Endometrium (tissue), 2 donors: ENCODE measurements at regions not wholly inside any gene's neighbourhood (a gene's known extent, or its start where the extent isn't known, plus 50 kb on each side); places are given as distances from the start of the nearest gene placed in this dataset.

Source experiments
- FAIRE-seq: peaks from 2 replicates; lab custom pipeline; 2012; peaks lifted over from hg19 to GRCh38; lab: Jason Lieb, UNC
- donor health status: control.
- donor health status: control.

- FAIRE-seq: no peak
Measured at GRCh38 chr11:95692526-95693260, 96.9 kb downstream of the FAM76B start.

DNA sequence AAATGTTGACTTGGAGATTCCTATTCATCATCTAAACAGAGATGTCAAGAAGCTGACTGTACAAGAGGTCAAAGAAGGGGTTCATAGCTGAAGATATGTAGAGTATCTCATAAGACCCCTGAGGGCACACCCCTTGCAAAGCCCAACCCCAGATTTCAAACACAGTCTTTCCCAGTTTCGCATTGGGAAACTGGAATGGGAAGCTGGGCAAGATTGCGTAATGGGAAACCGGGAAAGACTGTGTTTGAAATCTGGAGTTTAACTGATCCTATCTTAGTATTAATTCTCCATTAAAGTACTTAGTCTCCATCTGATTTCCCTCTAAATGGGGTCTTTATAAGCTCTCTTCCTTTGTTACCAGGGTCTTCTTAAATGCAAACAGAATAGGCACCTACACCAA is 99.5 kb downstream of the FAM76B start:
- FAIRE-seq: no peak

DNA sequence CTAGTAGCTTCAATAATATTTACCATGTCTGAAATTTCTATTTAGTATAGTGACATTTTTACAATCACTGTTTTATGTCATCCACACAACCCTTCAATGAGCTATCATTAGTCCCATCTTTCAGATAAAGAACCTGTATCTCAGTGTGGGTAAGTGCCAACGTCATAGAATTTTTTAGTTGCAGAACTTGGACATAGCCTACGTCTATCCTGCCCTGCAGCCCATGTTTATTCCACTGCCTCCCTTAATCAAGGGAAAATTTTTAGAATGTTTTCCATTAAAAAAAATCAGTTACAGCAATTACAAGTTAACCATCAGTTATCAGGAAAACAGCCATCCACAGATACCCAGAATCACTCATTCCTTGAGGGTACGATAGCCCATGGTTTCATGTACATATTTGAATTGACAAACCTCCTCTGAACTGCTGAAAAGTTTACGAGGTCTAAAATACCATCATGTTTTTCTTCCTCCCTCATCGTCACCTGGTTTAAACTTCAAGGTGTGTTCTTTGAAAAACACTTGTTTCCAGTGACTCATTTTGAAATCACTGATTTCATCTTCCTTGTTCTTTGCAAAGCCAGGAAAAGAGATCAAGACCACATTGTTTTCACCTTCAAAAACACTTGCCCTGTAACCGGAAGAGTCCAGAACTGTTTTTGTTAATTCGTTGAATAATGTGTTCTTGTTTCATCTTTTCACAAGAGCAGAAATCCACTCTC is 100.9 kb downstream of the FAM76B start:
- no peak for FAIRE-seq

DNA sequence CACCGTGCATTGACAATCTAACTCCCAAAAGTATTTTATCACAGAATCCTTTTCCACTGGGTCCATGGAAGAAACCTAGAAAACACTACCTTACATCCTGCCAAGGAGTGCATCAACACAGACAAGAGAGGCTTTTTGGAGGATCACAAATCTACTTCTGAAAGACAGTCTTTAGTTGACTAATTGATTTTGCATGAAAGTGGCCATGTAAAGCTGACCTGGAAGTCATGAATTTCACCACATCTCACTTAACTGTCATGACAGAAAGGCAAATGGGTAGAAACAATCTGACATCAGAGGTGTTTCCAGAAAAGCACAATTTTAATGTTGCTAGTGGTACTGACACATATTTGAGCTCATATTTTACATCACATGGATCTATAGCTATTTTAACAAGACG is 101.6 kb downstream of the FAM76B start:
- FAIRE-seq: no peak

- FAIRE-seq: no peak
Measured at GRCh38 chr11:95686265-95686664, 103.3 kb downstream of the FAM76B start.

GRCh38 chr11:95684701-95685100 is 104.9 kb downstream of the FAM76B start:
- no peak for FAIRE-seq

DNA sequence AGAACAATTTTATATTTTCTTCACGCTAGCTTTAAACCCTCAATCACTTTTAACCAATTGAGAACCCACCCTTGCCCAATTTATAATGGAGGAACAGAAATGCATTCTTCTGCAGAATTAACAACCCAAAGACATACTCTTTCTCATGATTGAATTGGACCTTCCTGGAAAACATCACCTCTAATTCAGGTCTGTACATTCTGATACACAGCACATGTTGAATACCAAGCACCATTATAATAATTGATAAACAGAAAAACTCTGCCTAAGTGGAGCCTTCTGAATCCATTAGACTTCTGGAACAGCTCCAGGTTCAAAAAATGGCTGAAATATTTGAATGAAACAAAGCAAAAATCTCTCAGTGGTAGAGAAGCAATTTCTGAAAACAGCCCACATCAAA is 105.4 kb downstream of the FAM76B start:
- no peak for FAIRE-seq

DNA sequence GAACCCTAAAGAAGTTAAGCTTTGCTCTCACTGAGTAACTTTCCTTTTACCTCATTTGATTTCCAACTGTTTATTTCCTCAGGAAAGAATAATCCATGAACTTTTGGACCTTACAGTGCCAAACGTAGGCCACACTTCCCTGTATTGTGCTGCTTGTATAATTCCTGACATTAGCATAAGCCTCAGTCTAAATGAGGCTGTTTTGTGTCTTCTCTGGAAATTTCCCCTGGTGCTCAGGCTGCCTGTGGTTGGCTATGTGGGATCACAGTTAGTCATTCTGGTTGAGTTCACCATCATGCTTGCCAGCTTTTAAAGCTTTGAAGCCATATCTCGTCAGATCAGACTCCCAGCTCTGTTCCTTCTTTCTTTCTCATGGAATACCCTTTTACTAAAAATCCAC is 107.0 kb downstream of the FAM76B start:
- no peak for FAIRE-seq

DNA sequence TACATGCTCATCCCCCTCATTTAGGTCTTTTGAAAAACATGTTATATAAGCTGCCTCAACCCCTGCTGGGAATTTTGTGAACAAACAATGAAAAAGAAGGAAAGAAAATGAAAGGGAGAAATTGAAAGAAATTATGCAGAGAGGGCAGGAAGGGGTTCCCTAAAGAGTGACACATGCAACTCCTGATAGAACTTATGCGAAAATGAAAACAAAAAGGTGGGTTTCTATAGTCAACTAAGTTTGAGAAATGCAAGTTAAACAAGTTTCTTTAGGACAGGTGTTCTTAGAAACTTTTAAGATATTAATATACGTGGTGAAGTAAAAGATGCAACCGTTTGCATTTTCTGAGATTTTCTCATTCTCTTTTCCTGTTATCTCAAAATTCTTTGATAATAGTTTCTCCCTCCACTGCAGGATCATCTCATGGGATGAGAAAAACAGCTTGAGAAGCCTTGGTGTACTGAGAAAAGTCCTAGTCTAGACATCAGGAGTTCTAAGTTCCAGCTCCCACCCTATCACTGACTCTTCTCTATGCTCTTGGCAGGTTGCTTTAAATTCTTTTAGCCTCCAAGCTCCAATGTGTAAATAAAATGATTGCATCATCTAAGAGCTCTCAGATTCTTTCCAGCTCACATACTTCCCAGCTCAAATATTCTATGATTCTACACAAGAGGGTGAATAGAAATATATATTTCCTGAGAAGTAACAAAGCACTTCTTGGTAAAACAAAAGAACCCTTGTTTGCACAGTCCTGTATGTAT is 109.2 kb downstream of the FAM76B start:
- peak; percentile 60 for FAIRE-seq

GRCh38 chr11:95678988-95679387 is 110.6 kb downstream of the FAM76B start:
- no peak for FAIRE-seq

GRCh38 chr11:95676308-95676707 is 113.3 kb downstream of the FAM76B start:
- FAIRE-seq: no peak

GRCh38 chr11:95675585-95675984 is 114.0 kb downstream of the FAM76B start:
- no peak for FAIRE-seq

DNA sequence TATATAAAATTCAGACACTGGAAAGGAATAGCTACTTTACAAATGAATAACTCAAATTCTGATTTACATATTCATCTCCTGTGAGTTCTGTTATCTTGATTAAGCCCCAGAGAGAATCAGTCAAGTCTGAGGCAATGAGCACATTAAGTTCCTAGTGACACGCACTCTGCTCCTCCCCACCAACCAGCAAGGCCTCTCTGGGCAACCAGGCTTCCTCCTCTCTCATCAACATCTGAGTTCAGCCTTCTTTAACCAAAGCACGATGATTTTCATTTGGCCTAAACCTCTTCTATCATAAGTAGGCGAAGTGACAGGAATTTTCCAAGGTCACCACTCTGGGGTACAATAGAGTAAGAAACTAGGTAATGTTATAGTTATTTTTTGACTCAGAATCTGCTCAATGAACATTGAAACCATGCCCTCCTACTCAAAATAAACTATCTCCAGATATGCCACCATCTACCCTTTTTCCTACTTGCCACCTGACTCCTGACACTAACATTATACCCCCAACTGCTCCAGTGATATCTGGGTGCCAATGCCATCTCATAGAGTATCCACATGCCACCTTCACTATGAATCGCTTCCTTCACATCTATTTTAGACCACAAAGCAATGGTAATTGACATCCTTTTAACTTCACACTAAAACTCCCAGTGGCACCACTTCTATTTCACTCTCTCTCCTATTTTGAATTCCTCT is 114.8 kb downstream of the FAM76B start:
- FAIRE-seq: no peak

DNA sequence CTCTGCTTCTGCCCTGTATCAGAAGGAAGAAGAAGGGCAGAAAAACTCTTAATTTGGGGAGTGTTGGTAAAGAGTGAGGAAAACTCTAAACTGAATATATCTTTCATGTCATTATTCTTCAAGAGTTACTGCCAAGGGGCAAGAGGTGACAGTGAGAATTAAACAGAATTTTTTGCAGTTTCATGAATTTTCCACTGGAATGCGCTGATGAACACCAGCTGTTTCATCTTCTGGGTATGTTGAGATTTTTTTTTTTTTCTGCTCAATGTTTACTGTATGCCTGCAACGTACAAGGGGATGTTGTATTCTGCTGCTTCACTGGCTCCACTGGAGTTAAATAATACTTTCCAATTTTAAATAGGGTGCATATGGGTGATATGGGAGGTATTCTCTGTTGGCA is 117.8 kb downstream of the FAM76B start:
- peak; percentile 86 for FAIRE-seq

- FAIRE-seq: no peak
Measured at GRCh38 chr11:95668131-95668530, 121.5 kb downstream of the FAM76B start.

DNA sequence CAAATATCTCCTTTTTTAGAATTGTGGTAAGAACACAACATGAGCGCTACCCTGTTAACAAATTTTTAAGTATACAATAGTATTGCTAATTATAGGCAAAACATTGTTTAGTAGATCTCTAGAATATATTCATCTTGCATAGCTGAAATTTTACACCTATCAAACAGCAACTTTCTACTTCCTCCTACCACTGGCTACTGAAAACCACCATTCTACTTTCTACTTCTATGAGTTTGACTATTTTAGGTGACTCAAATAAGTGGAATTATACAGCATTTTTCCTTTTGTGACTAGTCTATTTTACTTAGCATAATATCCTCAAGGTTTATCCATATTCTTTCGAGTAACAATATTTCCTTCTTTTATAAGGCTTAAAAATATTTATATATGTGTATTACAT is 128.4 kb downstream of the FAM76B start:
- no peak for FAIRE-seq

DNA sequence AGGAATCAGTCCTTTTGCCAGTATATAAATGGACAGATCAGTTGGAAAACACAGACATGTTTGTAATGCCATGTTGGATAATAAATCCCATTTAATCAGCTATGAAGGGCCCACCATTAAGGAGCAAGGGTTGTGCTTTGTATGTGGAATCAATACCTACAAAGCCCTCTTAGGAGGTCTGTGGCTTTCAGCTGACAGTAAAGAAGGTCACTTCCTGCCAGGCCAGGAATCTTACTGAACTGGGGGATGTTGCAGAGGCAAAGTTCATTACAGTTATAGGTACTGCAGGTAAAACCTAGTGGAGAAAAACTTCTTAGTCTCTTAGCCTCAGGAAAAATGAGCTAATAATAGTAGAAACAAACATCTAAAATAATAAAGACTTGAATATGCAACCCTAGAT is 129.5 kb downstream of the FAM76B start:
- no peak for FAIRE-seq

DNA sequence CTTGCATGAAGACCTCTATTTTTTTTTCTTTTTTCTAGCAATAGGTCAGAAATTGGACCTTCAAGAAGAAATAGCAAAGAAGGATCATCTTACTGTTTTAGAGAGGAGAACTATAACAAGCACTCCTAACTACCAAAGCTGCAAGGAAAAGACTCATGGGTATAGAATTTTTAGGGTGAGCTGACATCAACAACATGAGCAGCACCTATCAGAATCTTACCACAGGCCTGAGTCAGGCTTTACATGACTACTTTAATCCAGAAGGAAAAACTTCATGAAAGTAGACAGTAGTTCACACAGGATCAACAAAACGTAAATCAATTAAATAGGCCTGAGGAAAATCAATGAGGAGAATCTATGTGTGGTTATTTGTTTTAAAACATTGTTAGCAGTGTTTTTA is 130.5 kb downstream of the FAM76B start:
- no peak for FAIRE-seq

- no peak for FAIRE-seq
Measured at GRCh38 chr11:95655536-95655935, 134.0 kb downstream of the FAM76B start.

- FAIRE-seq: no peak
Measured at GRCh38 chr11:95653680-95654079, 135.9 kb downstream of the FAM76B start.

GRCh38 chr11:95653099-95653498 is 136.5 kb downstream of the FAM76B start:
- no peak for FAIRE-seq

DNA sequence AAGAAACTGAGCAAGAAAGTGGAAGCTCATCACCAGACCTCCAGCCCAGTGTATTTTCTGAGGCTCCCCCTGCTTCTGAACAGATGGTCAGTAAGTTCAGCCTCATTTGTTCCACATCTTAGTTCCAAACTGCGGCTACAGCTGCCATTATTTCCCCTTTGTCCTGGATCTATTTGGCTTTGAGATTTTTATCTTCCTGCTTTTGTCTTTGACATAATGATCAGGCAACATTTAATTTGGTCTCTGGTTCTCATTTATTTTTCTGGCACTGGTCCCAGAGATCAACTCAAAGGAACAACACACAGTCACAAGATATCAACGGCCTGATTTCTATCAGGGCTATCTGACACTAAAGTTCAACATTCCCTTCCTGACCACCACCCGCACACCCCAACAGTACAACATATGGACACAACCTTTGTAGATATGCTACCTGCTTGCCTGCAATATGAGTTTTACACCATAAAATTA is 137.5 kb downstream of the FAM76B start:
- peak; percentile 95 for FAIRE-seq
